OCI-LY7 (cell line): ENCODE measurements at regions not wholly inside any gene's neighbourhood (a gene's known extent, or its start where the extent isn't known, plus 50 kb on each side); places are given as distances from the start of the nearest gene placed in this dataset.

Experiments used
- BruUV-seq: library from RNA; stranded (reverse); fragments of 400-500 nt; replicated peaks from 2 replicates; lab custom pipeline; 2021; lab: Mats Ljungman, UMichigan
- CTCF ChIA-PET: fragments of 300-600 bp; sonication (Branson Sonifier 250); formaldehyde crosslinking; loops from one replicate; lab custom pipeline; 2022; ENCODE audit warnings: antibody characterized with exemption; ENCODE audit not compliant: unreplicated experiment; lab: Charles Lee
- POLR2A ChIA-PET: fragments of 300-600 bp; sonication (Branson Sonifier 250); formaldehyde crosslinking; loops from one replicate; lab custom pipeline; 2022; ENCODE audit warnings: antibody characterized with exemption; lab: Charles Lee
- DNase-seq: peaks from one replicate; pipeline ENCODE4 v3.0.0-alpha.2; 2015; ENCODE audit warnings: low spot score
- H2AFZ ChIP-seq: fragments of 200-600 bp; sonication (generic), shearing (Covaris generic); 2 replicates; pipeline ENCODE4 v1.6.1; 2014; ENCODE audit warnings: mild to moderate bottlenecking, antibody characterized with exemption, low read length, moderate library complexity
- H3K27ac ChIP-seq: fragments of 200-600 bp; sonication (generic); 2 replicates; pipeline ENCODE4 v1.5.1; 2014; ENCODE audit warnings: mixed run types, low read depth, mild to moderate bottlenecking, moderate library complexity, low read length, inconsistent platforms; ENCODE audit not compliant: poor library complexity, severe bottlenecking
- H3K36me3 ChIP-seq: fragments of 200-600 bp; sonication (generic); 2 replicates; pipeline ENCODE4 v1.6.1; 2014; ENCODE audit warnings: mild to moderate bottlenecking, antibody characterized with exemption, low read length, moderate library complexity, mixed read lengths; ENCODE audit not compliant: insufficient read depth
- H3K4me1 ChIP-seq: fragments of 200-600 bp; sonication (generic); 2 replicates; pipeline ENCODE4 v1.5.1; 2014; ENCODE audit warnings: mild to moderate bottlenecking, low read length; ENCODE audit not compliant: insufficient read depth, poor library complexity, severe bottlenecking
- H3K4me2 ChIP-seq: fragments of 200-600 bp; sonication (generic); 2 replicates; pipeline ENCODE4 v1.6.1; 2014; ENCODE audit warnings: mild to moderate bottlenecking, low read length
- H3K4me3 ChIP-seq: fragments of 200-600 bp; sonication (generic); 2 replicates; pipeline ENCODE4 v1.5.1; 2014; ENCODE audit warnings: mild to moderate bottlenecking, low read depth, low read length; ENCODE audit not compliant: poor library complexity, severe bottlenecking
- H3K79me2 ChIP-seq: fragments of 200-600 bp; sonication (generic); 2 replicates; pipeline ENCODE4 v1.6.1; 2016; ENCODE audit warnings: low read depth, mild to moderate bottlenecking, low read length, moderate library complexity, mixed read lengths; ENCODE audit not compliant: insufficient read depth
- H3K9me2 ChIP-seq: fragments of 200-600 bp; sonication (generic); 2 replicates; pipeline ENCODE4 v1.6.1; 2016; ENCODE audit warnings: mild to moderate bottlenecking, low read length, mixed read lengths; ENCODE audit not compliant: insufficient read depth
- H3K9me3 ChIP-seq: fragments of 200-600 bp; sonication (generic); 2 replicates; pipeline ENCODE4 v1.6.1; 2014; ENCODE audit warnings: mild to moderate bottlenecking, mixed run types, low read length, mixed read lengths
- H4K20me1 ChIP-seq: fragments of 200-600 bp; sonication (generic); 2 replicates; pipeline ENCODE4 v1.6.1; 2014; ENCODE audit warnings: mild to moderate bottlenecking, antibody characterized with exemption, low read length, moderate library complexity, mixed read lengths; ENCODE audit not compliant: insufficient read depth
- CTCF ChIP-seq: fragments of 200-600 bp; sonication (generic); conservative IDR thresholded peaks from 2 replicates; pipeline ENCODE4 v1.5.1; 2014; ENCODE audit warnings: mild to moderate bottlenecking, antibody characterized with exemption, low read length, moderate library complexity, mixed read lengths
- EZH2phosphoT487 ChIP-seq: fragments of 200-600 bp; sonication (generic); IDR thresholded peaks from 2 replicates; pipeline ENCODE4 v1.6.1; 2018; ENCODE audit warnings: low read depth, borderline replicate concordance, mild to moderate bottlenecking, mixed run types, antibody characterized with exemption, low read length, moderate library complexity, mixed read lengths
- intact Hi-C: fragments of 100-400 bp; cut with micrococcal nuclease; formaldehyde crosslinking; loops from one replicate; pipeline ENCODE4 v1.10.0; 2022; ENCODE audit not compliant: unreplicated experiment

GRCh38 chr1:116458695-116459094 lies 85.7 kb downstream of the ATP1A1 start:
- POLR2A ChIA-PET = interaction anchor here (0.6 kb wide), 1 partner anchor 1393 kb away, joined by 3 read pairs; no protein-coding TSS in a partner anchor
- Histone ChIP-seq H3K27ac (no peak overlapping the region), H2AFZ (no peak overlapping the region), H3K4me1 (no peaks in the 10 kb centered on the region), H3K9me2 (no peaks in the 10 kb centered on the region), H3K9me3 (no peaks in the 10 kb centered on the region), H4K20me1 (no peaks in the 10 kb centered on the region), H3K4me3 (no peak overlapping the region), H3K79me2 (no peaks in the 10 kb centered on the region), H3K4me2 (no peak overlapping the region), H3K36me3 (no peaks in the 10 kb centered on the region)
- CTCF ChIA-PET = no interaction called here
- no TSS peak for BruUV-seq
- intact Hi-C loops = no loop called here
- no peak for DNase-seq
- TF ChIP-seq EZH2phosphoT487 (no peak), CTCF (no peak)

- no peak for TF ChIP-seq CTCF
- TF ChIP-seq EZH2phosphoT487 = no peak
Measured at GRCh38 chr1:116460261-116460660, 87.2 kb downstream of the ATP1A1 start.

GRCh38 chr1:116460783-116461376 lies 87.8 kb downstream of the ATP1A1 start:
- no peaks in the 10 kb centered on the region for H3K9me2 ChIP-seq
- BruUV-seq = no TSS peak
- CTCF ChIA-PET = no interaction called here
- no peak overlapping the region for H3K4me3 ChIP-seq
- no peaks in the 10 kb centered on the region for H3K36me3 ChIP-seq
- no peak overlapping the region for H3K27ac ChIP-seq
- no peaks in the 10 kb centered on the region for H3K79me2 ChIP-seq
- no peak overlapping the region for H2AFZ ChIP-seq
- POLR2A ChIA-PET = no interaction called here
- no peaks in the 10 kb centered on the region for H3K4me1 ChIP-seq
- H3K9me3 ChIP-seq = no peaks in the 10 kb centered on the region
- no peaks in the 10 kb centered on the region for H4K20me1 ChIP-seq
- H3K4me2 ChIP-seq = no peak overlapping the region
- DNase-seq = no peak
- TF ChIP-seq CTCF = no peak
- no peak for TF ChIP-seq EZH2phosphoT487
- intact Hi-C loops = no loop called here

More at GRCh38 chr1:116460261-116460660, 87.2 kb downstream of the ATP1A1 start:
- no peak overlapping the region for H3K27ac ChIP-seq
- BruUV-seq = no TSS peak
- ChIA-PET POLR2A (no interaction called here), CTCF (no interaction called here)
- H3K9me2 ChIP-seq = no peaks in the 10 kb centered on the region
- no peak overlapping the region for H2AFZ ChIP-seq
- no peaks in the 10 kb centered on the region for H3K4me1 ChIP-seq
- no peaks in the 10 kb centered on the region for H3K79me2 ChIP-seq
- no peaks in the 10 kb centered on the region for H3K9me3 ChIP-seq
- H3K4me2 ChIP-seq = no peak overlapping the region
- no peak for DNase-seq
- no peaks in the 10 kb centered on the region for H4K20me1 ChIP-seq
- H3K4me3 ChIP-seq = no peak overlapping the region
- no peaks in the 10 kb centered on the region for H3K36me3 ChIP-seq
- intact Hi-C loops = no loop called here
